NCI-H2196 treated with DMSO at 0.1 percent for 48 hours (cell line): ENCODE measurements at regions not wholly inside any gene's neighbourhood (a gene's known extent, or its start where the extent isn't known, plus 50 kb on each side); places are given as distances from the start of the nearest gene placed in this dataset.
"Not testable (repeated sequence)": the region's sequence is repeated elsewhere in the genome, so short reads cannot be mapped to it uniquely, and the experiment has no call there.

Experiments
- DNase-seq: peaks from one replicate; lab custom pipeline; 2025; ENCODE audit not compliant: unreplicated experiment; lab: John Stamatoyannopoulos, UW

GRCh38 chr14:43128429-43128828 is 1378.7 kb downstream of the FSCB start:
- not testable (repeated sequence) for DNase-seq

DNA sequence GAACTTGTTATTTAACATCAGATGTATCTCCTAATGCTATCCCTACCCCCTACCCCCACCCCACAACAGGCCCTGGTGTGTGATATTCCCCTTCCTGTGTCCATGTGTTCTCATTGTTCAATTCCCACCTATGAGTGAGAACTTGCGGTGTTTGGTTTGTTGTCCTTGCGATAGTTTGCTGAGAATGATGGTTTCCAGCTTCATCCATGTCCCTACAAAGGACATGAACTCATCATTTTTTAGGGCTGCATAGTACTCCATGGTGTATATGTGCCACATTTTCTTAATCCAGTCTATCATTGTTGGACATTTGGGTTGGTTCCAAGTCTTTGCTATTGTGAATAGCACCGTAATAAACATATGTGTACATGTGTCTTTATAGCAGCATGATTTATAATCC is 1379.2 kb downstream of the FSCB start:
- DNase-seq: not testable (repeated sequence)

GRCh38 chr14:43123544-43123943 is 1383.5 kb downstream of the FSCB start:
- DNase-seq: no peak

DNA sequence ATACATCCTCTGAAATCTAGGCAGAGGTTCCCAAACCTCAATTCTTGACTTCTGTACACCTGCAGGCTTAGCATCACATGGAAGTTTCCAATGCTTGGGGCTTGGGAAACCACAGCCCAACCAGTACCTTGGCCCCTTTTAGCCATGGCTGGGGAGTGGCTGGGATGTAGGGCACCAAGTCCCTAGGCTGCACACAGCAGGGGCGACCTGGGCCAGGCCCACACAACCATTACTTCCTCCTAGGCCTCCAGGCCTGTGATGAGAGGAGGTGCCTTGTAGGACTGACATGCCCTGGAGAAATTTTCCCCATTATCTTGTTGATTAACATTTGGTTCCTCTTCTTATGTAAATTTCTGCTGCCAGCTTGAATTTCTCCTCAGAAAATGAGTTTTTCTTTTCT is 1387.4 kb downstream of the FSCB start:
- no peak for DNase-seq

DNA sequence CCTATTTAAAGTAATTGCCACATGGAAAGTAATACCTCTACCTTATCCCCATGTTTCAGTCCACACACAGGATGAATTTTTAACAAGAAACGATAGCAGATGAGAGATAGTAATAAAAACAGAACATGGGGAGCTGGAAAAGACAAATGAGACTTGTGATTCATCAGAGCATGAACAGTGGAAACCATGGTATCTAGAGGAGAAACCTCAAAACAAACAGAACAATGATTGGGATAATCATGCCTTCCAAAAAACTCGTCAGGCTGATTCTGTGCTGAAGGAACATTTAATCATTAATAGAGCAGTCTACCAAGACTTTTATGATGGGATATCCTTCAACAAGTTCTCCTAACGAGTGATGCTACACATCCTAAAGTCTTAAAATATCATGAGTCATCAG is 1390.7 kb downstream of the FSCB start:
- DNase-seq: no peak

DNA sequence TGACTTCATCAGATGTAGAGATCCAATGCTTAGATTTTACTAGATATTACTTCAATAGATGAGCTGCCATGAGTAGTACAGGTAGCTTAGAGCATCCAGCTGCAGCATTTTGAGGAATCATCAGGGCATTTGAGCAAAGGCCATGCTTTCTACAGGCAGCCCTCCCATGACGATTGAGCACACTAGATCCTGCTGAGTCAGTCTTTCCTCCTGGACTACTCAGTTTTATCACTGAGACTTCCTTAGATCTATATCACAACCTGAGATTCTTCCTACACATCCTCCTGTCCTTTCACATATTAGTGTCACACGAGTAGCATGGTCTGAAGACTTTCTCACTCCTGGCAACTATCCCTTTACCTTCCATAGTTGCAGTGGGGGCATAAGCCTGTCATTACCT is 1401.8 kb downstream of the FSCB start:
- DNase-seq: no peak

DNA sequence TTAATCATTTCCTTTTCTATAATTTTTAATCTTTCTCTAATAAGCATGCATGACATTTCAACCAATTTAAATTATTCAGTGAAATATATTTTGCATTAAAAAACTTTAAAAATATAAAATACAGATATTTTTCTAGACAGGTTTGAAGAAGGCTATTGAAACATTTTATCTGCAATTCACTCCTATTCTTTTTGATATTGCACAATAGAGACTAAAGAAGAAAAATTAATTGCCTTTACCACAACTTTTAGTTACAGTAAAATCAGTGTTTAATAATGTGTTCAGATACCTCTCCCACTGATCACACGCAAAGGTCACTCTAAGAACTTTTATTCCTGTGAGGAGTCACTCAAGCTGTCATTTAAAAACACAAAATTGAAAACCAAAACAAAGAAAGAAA is 1416.7 kb downstream of the FSCB start:
- DNase-seq: no peak

- no peak for DNase-seq
These were observed 1419.4 kb downstream of the FSCB start for GRCh38 chr14:43087666-43088065.

DNA sequence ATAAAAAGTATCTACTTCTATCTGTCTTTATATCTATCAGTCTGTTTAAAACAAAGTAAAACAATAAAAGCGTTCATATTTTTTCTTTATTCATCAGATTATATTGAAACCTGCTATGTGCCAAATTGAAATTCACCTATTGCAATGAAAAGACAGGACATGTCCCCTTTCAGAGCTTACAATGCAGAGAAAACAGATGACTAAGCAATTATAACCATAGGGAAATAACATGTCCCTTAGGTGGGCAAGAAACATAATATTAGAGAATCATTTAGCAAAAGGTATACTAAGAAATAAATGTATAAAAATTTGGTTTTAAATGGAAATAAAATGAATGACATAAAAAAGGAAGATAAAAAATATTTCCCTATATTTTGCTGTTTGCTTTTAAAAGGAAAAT is 1421.3 kb downstream of the FSCB start:
- no peak for DNase-seq

GRCh38 chr14:43067372-43067771 is 1439.7 kb downstream of the FSCB start:
- not testable (repeated sequence) for DNase-seq

DNA sequence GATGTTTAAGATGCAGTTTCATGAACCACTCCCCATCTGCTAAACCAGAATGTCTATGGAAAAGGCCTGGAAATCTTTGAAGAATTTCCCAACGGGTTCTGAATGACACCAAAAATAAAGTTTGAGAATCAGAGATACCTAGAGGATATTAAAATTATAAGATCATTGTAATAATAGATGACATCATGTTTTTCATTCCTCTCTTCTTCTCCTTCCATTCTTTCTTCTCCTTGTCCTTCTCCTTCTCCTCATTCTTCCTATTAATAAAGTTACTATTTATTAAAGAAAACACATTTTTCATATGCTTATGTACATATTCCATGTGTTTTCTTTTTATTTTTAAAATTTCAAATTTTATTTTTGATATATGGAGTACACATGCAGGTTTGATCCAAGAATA is 1449.4 kb downstream of the LRFN5 start:
- no peak for DNase-seq

- DNase-seq: no peak
These were observed 1446.2 kb downstream of the LRFN5 start for GRCh38 chr14:43052897-43053296.

DNA sequence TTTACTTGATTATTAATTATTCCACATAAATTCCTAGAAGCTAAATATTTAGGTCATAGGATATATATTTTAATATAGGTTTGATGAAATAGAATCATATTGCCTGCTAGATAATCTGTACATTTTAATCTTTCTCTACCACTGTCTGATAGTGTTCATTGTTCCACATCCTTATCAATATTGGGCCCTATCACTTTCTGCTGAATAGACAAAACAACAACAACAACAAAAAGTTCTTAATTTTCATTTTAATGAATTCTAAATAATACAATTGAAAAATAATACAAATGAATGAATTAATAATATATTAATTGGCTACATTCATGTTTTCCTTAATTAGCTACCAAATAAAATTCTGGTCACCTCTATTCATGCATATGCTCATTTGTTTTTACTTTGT is 1437.2 kb downstream of the LRFN5 start:
- DNase-seq: no peak

- DNase-seq: no peak
These were observed 1435.7 kb downstream of the LRFN5 start for GRCh38 chr14:43042408-43042807.

GRCh38 chr14:43041976-43042375 is 1435.3 kb downstream of the LRFN5 start:
- no peak for DNase-seq

DNA sequence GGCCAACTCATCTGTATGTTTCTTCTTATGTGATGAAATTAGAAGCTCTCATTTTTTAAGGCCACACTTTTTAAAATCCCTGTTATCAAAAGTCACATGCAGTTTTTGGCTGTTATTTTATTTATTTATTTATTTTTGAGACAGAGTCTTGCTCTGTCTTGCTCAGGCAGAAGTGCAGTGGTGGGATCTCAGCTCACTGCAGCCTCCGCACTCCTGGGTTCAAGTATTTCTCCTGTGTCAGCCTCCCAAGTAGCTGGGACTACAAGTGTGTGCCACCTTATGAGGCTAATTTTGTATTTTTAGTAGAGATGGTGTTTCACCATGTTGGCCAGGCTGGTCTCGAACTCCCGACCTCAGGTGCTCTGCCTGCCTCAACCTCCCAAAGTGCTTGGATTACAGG is 1434.5 kb downstream of the LRFN5 start:
- no peak for DNase-seq

DNA sequence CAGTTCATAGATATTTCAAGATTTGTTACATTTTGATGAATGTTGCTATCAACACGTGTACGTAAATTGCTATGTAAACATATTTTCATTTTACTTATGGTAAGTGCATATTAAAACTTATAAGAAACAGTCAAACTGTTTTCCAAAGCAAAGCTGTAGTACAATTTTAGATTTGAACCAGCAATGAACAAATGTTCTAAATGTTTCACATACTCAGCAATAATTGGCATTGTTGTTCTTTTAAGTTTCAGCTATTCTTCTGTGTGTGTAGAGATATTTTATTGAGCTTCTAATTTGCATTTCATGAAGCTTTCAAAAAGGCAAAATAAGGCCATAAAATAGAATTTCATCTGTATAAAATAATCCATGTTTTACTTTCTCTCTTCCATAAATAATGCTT is 1433.2 kb downstream of the LRFN5 start:
- DNase-seq: no peak

DNA sequence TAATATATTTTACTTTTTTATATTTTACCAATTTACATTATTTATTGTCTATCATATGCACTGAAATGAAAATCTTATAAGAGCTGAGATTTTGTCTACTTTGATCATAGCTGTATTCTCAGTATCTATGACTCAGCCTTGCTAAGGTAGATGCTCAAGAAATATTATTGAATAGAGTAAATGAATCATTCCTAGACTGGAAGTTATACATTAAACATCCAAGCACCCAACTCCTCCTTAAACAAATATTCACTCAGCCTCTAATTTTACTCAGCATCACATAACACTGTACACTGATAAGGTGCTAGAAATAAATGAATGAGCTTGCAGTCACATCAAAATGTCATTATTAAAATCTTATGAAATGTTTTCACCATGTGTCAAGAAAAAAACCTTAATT is 1424.9 kb downstream of the LRFN5 start:
- DNase-seq: no peak

- DNase-seq: no peak
These were observed 1415.6 kb downstream of the LRFN5 start for GRCh38 chr14:43022094-43022800.

DNA sequence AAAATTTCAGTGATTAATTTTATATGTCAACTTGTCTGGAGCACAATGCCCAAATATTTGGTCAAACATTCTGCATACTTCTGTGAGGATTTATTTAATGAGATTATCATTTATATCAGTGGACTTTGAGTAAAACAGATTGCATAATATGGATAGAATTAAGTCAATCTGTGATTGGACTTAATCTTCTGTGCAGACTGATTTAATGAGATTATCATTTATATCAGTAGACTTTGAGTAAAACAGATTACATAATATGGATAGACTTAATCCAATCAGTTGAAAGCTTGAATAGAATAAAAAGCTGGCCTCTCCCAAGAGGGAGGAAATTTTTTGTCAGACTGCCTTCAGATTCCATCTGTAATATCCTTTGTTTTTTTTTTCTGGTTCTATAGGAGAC is 1413.2 kb downstream of the LRFN5 start:
- no peak for DNase-seq

DNA sequence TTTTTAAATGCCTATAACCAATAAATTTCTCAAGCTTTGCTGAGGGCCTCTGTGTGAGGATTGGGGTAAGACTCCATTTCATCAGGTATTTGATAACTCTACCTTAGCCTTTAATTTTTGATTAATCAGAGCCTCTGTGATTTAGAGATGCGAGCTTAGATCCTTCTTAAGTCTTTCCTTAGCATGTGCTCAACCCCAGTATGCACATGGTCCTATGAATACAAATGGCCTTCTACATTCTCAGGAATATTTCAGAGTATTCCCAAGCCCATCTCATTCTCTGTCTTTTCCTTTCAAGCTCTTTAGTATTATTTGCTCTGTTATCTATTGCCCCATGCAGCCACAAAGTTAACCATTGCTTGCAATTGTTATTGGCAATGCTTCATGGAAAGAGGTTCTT is 1407.7 kb downstream of the LRFN5 start:
- no peak for DNase-seq

GRCh38 chr14:43012817-43013216 is 1406.1 kb downstream of the LRFN5 start:
- DNase-seq: no peak

- no peak for DNase-seq
These were observed 1399.1 kb downstream of the LRFN5 start for GRCh38 chr14:43005807-43006206.
